WTC11 (cell line): ENCODE measurements at regions not wholly inside any gene's neighbourhood (a gene's known extent, or its start where the extent isn't known, plus 50 kb on each side); places are given as distances from the start of the nearest gene placed in this dataset.

Experiments
- EMX1 ChIP-seq: fragments of 250-450 bp; sonication (Bioruptor Pico); IDR thresholded peaks from 2 replicates; pipeline ENCODE4 v1.8.0; 2021; ENCODE audit warnings: mild to moderate bottlenecking
- GABPB1 ChIP-seq: sonication (generic); formaldehyde crosslinking; IDR thresholded peaks from 2 replicates; pipeline ENCODE4 v1.8.1; 2023; ENCODE audit warnings: mild to moderate bottlenecking, missing genetic modification reagents
- JAZF1 ChIP-seq: fragments of 250-450 bp; sonication (Bioruptor Pico); IDR thresholded peaks from 2 replicates; pipeline ENCODE4 v1.9.0; 2021; ENCODE audit warnings: moderate library complexity, mild to moderate bottlenecking, inconsistent platforms
- NFE2L1 ChIP-seq: sonication (generic); formaldehyde crosslinking; IDR thresholded peaks from 2 replicates; pipeline ENCODE4 v1.8.1; 2023; ENCODE audit warnings: missing genetic modification reagents
- TF ChIP-seq, protein P1 (sequence below): sonication (generic); formaldehyde crosslinking; IDR thresholded peaks from 2 replicates; pipeline ENCODE4 v1.8.1; 2023; ENCODE audit warnings: mild to moderate bottlenecking, missing genetic modification reagents

GRCh38 chr4:119678761-119679160 lies 50.2 kb upstream of the PDE5A start (continued):
- TF ChIP-seq, protein P1, sequence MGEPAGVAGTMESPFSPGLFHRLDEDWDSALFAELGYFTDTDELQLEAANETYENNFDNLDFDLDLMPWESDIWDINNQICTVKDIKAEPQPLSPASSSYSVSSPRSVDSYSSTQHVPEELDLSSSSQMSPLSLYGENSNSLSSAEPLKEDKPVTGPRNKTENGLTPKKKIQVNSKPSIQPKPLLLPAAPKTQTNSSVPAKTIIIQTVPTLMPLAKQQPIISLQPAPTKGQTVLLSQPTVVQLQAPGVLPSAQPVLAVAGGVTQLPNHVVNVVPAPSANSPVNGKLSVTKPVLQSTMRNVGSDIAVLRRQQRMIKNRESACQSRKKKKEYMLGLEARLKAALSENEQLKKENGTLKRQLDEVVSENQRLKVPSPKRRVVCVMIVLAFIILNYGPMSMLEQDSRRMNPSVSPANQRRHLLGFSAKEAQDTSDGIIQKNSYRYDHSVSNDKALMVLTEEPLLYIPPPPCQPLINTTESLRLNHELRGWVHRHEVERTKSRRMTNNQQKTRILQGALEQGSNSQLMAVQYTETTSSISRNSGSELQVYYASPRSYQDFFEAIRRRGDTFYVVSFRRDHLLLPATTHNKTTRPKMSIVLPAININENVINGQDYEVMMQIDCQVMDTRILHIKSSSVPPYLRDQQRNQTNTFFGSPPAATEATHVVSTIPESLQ: no peak
- TF ChIP-seq NFE2L1 (CRISPR knock-in tag): no peak
- no peak for TF ChIP-seq JAZF1 (CRISPR knock-in tag)
- no peak for TF ChIP-seq EMX1 (CRISPR knock-in tag)
- TF ChIP-seq GABPB1: no peak
